Activated CD4-positive, alpha-beta T cell treated with anti-CD3 and anti-CD28 coated beads for 24 hours (primary cell): ENCODE measurements at regions not wholly inside any gene's neighbourhood (a gene's known extent, or its start where the extent isn't known, plus 50 kb on each side); places are given as distances from the start of the nearest gene placed in this dataset.
"Not testable (repeated sequence)": the region's sequence is repeated elsewhere in the genome, so short reads cannot be mapped to it uniquely, and the experiment has no call there.

Experiments
- DNase-seq, 2 donors: peaks; one replicate each; pipeline ENCODE4 v3.0.0-alpha.2; 2020; ENCODE audit warnings: low read depth in 2 of 2

GRCh38 chr3:61381745-61382392 is 130.6 kb upstream of the FHIT start:
- peak in 1 of 2 donors; percentile 3 for DNase-seq

- DNase-seq = no peak
Observed at GRCh38 chr3:61387817-61388216, 136.6 kb upstream of the FHIT start.

GRCh38 chr3:61393480-61393947 is 142.3 kb upstream of the FHIT start:
- DNase-seq = not testable (repeated sequence)

GRCh38 chr3:61401359-61401758 is 150.1 kb upstream of the FHIT start:
- no peak for DNase-seq

GRCh38 chr3:61407397-61407796 is 154.0 kb upstream of the PTPRG start:
- no peak for DNase-seq

GRCh38 chr3:61409638-61410037 is 151.7 kb upstream of the PTPRG start:
- DNase-seq = no peak

GRCh38 chr3:61410358-61410757 is 151.0 kb upstream of the PTPRG start:
- DNase-seq = not testable (repeated sequence)

GRCh38 chr3:61411009-61411662 is 150.2 kb upstream of the PTPRG start:
- no peak for DNase-seq

GRCh38 chr3:61414456-61414855 is 146.9 kb upstream of the PTPRG start:
- no peak for DNase-seq

GRCh38 chr3:61415201-61415600 is 146.2 kb upstream of the PTPRG start:
- DNase-seq = no peak

- DNase-seq = no peak
Observed at GRCh38 chr3:61416618-61417017, 144.8 kb upstream of the PTPRG start.

- no peak for DNase-seq
Observed at GRCh38 chr3:61417352-61417751, 144.0 kb upstream of the PTPRG start.

- no peak for DNase-seq
Observed at GRCh38 chr3:61420136-61420759, 141.1 kb upstream of the PTPRG start.

GRCh38 chr3:61422945-61423673 is 138.3 kb upstream of the PTPRG start:
- DNase-seq = no peak

- DNase-seq = no peak
Observed at GRCh38 chr3:61425356-61425755, 136.0 kb upstream of the PTPRG start.

- no peak for DNase-seq
Observed at GRCh38 chr3:61429106-61429505, 132.3 kb upstream of the PTPRG start.

- DNase-seq = not testable (repeated sequence)
Observed at GRCh38 chr3:61434901-61435300, 126.5 kb upstream of the PTPRG start.

- not testable (repeated sequence) for DNase-seq
Observed at GRCh38 chr3:61435361-61435760, 126.0 kb upstream of the PTPRG start.

- DNase-seq = no peak
Observed at GRCh38 chr3:61438253-61439121, 122.9 kb upstream of the PTPRG start.

GRCh38 chr3:61439122-61439458 is 122.3 kb upstream of the PTPRG start:
- DNase-seq = no peak

GRCh38 chr3:61442696-61443095 is 118.7 kb upstream of the PTPRG start:
- DNase-seq = no peak

- DNase-seq = no peak
Observed at GRCh38 chr3:61443886-61444285, 117.5 kb upstream of the PTPRG start.
